Stimulated activated CD4-positive, alpha-beta T cell treated with anti-CD3 and anti-CD28 coated beads, Interleukin-12 subunit alpha, Interleukin-12 subunit beta, amount 100 ng/mL, for 48 hours (primary cell): ENCODE measurements at regions not wholly inside any gene's neighbourhood (a gene's known extent, or its start where the extent isn't known, plus 50 kb on each side); places are given as distances from the start of the nearest gene placed in this dataset.

ENCODE experiments used
- DNase-seq, 3 donors: peaks; one replicate each; pipeline ENCODE4 v3.0.0-alpha.2; 2020; ENCODE audit warnings: low read depth in 2 of 3, low spot score in 1 of 3

- DNase-seq: no peak
Measured at GRCh38 chr3:6155650-6156338, 705.1 kb upstream of the GRM7 start.

- no peak for DNase-seq
Measured at GRCh38 chr3:6165951-6166350, 695.0 kb upstream of the GRM7 start.

- DNase-seq: no peak
Measured at GRCh38 chr3:6168256-6168655, 692.7 kb upstream of the GRM7 start.

GRCh38 chr3:6172871-6173642, 687.9 kb upstream of the GRM7 start:
- no peak for DNase-seq

GRCh38 chr3:6177417-6177816, 683.5 kb upstream of the GRM7 start:
- DNase-seq: no peak

GRCh38 chr3:6179761-6180160, 681.2 kb upstream of the GRM7 start:
- no peak for DNase-seq

- DNase-seq: no peak
Measured at GRCh38 chr3:6180171-6180570, 680.7 kb upstream of the GRM7 start.

- no peak for DNase-seq
Measured at GRCh38 chr3:6182476-6182875, 678.4 kb upstream of the GRM7 start.

GRCh38 chr3:6182909-6183308, 678.0 kb upstream of the GRM7 start:
- no peak for DNase-seq

- no peak for DNase-seq
Measured at GRCh38 chr3:6189384-6189783, 671.5 kb upstream of the GRM7 start.

- DNase-seq: no peak
Measured at GRCh38 chr3:6204891-6205290, 656.0 kb upstream of the GRM7 start.

GRCh38 chr3:6216135-6217026, 644.5 kb upstream of the GRM7 start:
- DNase-seq: no peak

- no peak for DNase-seq
Measured at GRCh38 chr3:6220447-6220846, 640.5 kb upstream of the GRM7 start.

- no peak for DNase-seq
Measured at GRCh38 chr3:6222069-6222468, 638.8 kb upstream of the GRM7 start.

GRCh38 chr3:6223572-6223971, 637.3 kb upstream of the GRM7 start:
- no peak for DNase-seq

GRCh38 chr3:6228958-6229683, 631.8 kb upstream of the GRM7 start:
- DNase-seq: no peak

- DNase-seq: no peak
Measured at GRCh38 chr3:6229778-6230410, 631.0 kb upstream of the GRM7 start.

- DNase-seq: no peak
Measured at GRCh38 chr3:6242104-6242503, 618.8 kb upstream of the GRM7 start.

GRCh38 chr3:6248528-6248927, 612.4 kb upstream of the GRM7 start:
- DNase-seq: no peak

GRCh38 chr3:6249679-6250078, 611.2 kb upstream of the GRM7 start:
- DNase-seq: no peak

- no peak for DNase-seq
Measured at GRCh38 chr3:6250167-6250566, 610.7 kb upstream of the GRM7 start.
